ENCODE measurements at regions not wholly inside any gene's neighbourhood (a gene's known extent, or its start where the extent isn't known, plus 50 kb on each side); places are given as distances from the start of the nearest gene placed in this dataset.

DNA sequence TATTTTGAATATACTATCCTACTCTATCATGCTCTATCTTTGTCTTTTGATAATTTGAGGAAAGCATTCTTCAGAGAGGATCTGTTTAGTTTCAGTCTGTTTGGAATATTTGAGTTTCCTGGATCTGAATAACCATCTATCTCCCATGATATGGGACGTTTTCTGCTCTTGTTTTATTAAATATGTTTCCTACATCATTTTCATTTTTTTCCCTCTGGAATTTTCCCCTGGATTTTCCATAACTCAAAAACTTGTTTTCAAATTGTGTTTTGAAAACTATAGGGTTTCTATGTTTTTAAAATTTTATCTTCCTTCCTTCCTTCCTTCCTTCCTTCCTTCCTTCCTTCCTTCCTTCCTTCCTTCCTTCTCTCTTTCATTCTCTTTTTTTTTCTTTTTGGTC is 974.2 kb downstream of the TMEM121 start:
- H3K4me3 ChIP-seq (ENCODE audit: low read length): no peak overlapping the region
- TF ChIP-seq, protein P1, sequence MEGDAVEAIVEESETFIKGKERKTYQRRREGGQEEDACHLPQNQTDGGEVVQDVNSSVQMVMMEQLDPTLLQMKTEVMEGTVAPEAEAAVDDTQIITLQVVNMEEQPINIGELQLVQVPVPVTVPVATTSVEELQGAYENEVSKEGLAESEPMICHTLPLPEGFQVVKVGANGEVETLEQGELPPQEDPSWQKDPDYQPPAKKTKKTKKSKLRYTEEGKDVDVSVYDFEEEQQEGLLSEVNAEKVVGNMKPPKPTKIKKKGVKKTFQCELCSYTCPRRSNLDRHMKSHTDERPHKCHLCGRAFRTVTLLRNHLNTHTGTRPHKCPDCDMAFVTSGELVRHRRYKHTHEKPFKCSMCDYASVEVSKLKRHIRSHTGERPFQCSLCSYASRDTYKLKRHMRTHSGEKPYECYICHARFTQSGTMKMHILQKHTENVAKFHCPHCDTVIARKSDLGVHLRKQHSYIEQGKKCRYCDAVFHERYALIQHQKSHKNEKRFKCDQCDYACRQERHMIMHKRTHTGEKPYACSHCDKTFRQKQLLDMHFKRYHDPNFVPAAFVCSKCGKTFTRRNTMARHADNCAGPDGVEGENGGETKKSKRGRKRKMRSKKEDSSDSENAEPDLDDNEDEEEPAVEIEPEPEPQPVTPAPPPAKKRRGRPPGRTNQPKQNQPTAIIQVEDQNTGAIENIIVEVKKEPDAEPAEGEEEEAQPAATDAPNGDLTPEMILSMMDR (conservative IDR thresholded peaks at IDR 0.05; ENCODE audit: low read depth, low read length): no peak
- DNase-seq (ENCODE audit: low read depth): no peak

DNA sequence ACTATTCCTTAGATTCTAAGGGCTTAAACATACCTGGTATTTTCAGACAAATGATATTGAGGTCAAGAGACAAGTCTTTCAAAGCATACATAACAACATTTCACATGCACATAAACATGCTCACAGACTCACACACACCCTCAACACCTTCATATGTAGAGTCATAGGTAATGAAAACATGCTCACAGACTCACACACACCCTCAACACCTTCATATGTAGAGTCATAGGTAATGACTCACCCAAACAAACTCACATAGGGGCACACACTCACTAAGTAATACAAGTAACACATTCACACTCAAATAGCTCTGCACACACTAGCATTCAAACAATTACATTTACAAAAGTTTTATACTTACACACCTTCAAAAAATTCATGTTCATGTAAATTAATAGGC is 975.5 kb downstream of the TMEM121 start:
- TF ChIP-seq, protein P1 (conservative IDR thresholded peaks at IDR 0.05; ENCODE audit: low read depth, low read length): no peak
- DNase-seq (ENCODE audit: low read depth): no peak
- no peak overlapping the region for H3K4me3 ChIP-seq (ENCODE audit: low read length)

DNA sequence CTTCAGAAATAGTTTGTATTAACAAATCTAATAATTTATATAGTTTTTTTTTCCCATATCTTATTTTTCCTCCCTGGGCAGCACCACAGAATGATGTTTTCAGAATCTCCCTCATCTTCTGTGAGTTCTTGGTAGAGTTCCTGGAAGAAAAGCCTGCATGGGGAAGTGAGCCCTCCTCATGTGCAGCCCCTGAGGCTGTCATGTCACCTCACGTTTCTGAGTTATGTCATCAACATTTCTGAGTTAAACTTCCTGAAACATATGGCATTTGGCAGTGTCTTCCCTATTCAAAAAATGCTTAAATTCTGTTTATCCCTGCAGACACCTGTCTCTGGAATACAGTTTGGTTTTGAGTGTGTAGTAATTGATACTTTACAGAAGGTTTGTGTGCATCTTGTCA is 979.0 kb downstream of the TMEM121 start:
- DNase-seq (ENCODE audit: low read depth): no peak
- H3K4me3 ChIP-seq (ENCODE audit: low read length): no peak overlapping the region
- TF ChIP-seq, protein P1 (conservative IDR thresholded peaks at IDR 0.05; ENCODE audit: low read depth, low read length): no peak

DNA sequence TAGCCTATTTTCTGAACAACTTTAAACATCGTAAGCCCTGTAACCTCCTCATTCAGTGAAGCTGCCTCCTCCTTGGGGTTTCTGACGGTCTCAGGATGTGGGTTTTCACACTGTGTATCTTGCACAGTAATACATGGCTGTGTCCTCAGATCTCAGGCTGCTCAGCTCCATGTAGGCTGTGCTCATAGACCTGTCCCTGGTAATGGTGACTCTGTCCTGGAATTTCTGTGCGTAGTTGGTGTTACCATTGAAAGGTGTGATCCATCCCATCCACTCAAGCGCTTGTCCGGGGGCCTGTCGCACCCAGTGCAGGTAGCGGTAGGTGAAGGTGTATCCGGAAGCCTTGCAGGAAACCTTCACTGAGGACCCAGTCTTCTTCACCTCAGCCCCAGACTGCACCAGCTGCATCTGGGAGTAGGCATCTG is 980.5 kb downstream of the TMEM121 start:
- TF ChIP-seq, protein P1 (conservative IDR thresholded peaks at IDR 0.05; ENCODE audit: low read depth, low read length): no peak
- no peak for DNase-seq (ENCODE audit: low read depth)
- H3K4me3 ChIP-seq (ENCODE audit: low read length): no peak overlapping the region

DNA sequence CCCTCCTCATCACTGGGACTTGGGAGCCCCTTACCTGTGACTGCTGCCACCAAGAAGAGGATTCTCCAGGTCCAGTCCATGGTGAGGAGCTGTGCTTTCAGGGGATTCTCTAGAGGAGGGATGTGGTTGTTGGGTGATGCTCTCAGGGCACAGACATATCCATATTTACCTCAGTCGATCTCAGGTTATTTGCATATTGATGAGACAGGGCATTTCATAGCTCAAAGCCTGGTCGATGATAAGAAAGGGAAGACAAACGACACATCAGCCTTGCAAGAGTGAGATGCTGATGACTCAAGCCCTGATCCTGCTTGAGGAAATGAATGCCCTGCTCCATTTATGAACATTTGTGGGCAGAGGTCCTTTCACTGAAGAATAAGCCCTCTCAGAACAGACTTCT is 981.0 kb downstream of the TMEM121 start:
- no peak overlapping the region for H3K4me3 ChIP-seq (ENCODE audit: low read length)
- TF ChIP-seq, protein P1 (conservative IDR thresholded peaks at IDR 0.05; ENCODE audit: low read depth, low read length): no peak
- no peak for DNase-seq (ENCODE audit: low read depth)

DNA sequence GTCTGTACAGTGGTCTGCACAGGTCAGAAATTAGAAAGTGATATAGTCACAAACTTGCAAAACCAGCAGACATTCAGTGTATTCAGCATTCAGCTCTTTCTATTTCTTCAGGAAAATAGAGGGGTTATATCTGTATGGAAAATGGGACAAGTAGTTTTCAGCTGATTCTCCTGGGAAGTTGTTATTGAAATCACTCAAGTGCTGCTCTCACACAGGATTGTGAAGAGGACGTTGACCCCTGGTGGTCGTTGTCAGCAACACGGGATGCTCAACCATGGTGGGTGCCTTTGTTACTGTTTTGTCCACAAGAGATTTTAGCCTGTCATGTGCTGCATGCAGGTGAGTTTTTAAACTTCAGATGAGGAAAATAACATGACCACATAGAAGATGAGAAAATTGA is 981.8 kb downstream of the TMEM121 start:
- H3K4me3 ChIP-seq (ENCODE audit: low read length): no peak overlapping the region
- no peak for DNase-seq (ENCODE audit: low read depth)
- TF ChIP-seq, protein P1 (conservative IDR thresholded peaks at IDR 0.05; ENCODE audit: low read depth, low read length): no peak

DNA sequence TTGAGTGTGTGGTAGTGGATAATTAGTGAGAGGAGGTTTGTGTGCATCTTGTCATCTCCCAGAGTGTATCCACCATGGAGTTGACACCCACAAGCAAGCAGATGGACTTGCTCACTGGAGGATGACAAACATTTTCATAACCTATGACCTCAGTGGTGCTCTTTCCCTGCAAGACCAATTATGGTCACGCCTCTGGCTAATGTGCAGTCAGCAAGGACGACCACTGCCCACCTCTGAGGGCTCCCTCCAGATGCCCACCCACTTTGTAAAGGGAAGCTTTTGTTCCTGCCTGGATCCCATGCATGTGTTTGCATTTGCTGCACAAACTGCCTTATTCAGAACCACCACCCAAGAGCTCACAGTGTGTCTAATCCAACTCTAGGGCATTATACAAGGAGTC is 982.8 kb downstream of the TMEM121 start:
- TF ChIP-seq, protein P1 (conservative IDR thresholded peaks at IDR 0.05; ENCODE audit: low read depth, low read length): no peak
- H3K4me3 ChIP-seq (ENCODE audit: low read length): no peak overlapping the region

More for the DNA sequence above, 982.8 kb downstream of the TMEM121 start:
- no peak for DNase-seq (ENCODE audit: low read depth)
